ENCODE measurements at regions not wholly inside any gene's neighbourhood (a gene's known extent, or its start where the extent isn't known, plus 50 kb on each side); places are given as distances from the start of the nearest gene placed in this dataset.

- TF ChIP-seq CTCF (IDR thresholded peaks at IDR 0.05) (no peak), POLR2A (IDR thresholded peaks at IDR 0.05) (no peak)
Measured at GRCh38 chrX:150014525-150014924, 76.2 kb upstream of the EOLA2 start.
